RCC 7860 (cell line): ENCODE measurements at regions not wholly inside any gene's neighbourhood (a gene's known extent, or its start where the extent isn't known, plus 50 kb on each side); places are given as distances from the start of the nearest gene placed in this dataset.

Source experiments
- DNase-seq: peaks from one replicate; pipeline ENCODE4 v3.0.0-alpha.2; 2015; ENCODE audit warnings: low spot score
- FAIRE-seq: peaks from 2 replicates; lab custom pipeline; 2012; peaks lifted over from hg19 to GRCh38; lab: Jason Lieb, UNC

- FAIRE-seq: no peak
- DNase-seq: no peak
Measured at GRCh38 chr15:31545257-31545656, 218.6 kb downstream of the KLF13 start.

DNA sequence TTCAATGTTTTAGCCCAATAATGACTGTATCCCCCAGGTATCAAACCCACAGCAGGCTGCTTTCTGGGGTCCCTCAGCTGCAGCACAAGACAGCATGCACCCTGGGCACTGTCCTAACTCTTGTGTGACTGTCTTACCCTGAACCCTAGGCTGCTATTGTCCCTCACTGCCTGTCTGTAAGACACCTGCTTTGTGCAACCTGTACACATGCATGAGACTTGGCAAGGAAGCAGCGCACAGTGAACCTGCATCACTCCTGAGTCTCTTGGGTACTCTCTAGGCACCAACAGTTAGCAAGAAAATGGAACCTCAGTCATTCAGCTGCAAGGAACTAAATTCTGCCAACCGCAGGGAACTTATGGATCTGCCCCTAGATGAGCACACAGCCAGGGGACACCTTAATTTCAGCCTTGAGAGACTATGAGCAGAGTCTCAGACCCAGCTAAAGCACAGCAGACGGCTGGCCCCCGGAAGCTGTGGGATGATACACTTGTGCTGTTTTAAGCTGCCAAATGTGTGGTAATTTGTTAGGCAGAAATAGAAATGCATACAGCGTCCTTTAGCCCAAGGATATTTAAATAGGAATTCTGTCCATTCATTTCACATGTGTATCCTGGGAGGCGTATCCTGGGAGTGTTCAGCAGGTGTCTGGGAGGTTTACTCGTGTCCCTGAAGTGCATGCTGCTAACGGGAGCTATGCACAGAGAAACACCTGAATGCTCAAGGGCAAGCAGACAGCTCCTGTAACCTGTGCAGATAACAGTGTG, 223.8 kb downstream of the KLF13 start:
- FAIRE-seq: no peak
- no peak for DNase-seq

DNA sequence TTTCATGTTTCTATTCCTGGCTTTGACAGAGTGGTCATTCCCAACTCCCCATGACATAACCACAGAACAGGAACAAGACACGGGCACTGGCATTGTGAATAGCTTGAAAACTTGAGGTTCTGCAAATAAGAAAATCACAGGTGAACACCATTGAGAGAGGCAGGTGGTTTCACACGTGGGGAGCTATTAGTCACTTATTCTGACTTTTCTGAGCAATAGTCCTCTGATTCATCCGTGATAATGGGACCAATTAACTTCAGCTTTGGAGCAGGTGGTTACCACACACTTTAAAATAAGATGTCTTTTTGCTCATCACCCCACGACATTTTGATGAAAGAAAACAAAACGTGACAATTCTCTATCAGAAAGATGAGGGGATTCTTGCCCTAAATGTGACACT, 224.7 kb downstream of the KLF13 start:
- no peak for DNase-seq
- no peak for FAIRE-seq

DNA sequence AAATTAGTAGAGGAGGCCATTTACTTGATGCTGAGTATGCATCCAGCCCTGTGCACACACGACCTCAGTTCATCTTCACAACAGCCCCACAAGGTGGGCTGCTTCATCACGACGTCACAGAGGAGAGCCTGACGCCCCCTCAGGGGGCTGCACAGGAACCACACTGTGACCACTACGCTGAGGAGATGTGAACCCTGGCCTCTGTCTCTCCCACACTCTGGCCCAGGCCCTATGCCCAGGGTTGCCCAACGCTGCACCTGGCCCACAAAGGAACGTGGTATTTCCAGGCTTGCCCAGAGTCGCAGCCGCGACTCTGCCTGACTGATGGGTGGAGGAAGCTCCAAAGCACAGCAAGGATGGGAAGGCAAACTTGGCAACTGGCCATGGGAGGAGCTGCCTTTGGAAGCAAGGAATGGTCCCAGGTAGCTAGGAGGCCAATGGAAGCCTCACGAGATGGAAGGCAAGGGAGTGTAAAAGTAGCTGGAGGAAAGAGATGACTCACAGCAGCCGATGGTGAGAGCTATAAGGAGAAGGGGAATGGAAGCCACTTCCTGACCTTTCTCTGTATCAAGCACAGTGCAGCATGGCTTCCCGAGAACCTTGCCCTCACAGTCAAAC, 226.0 kb downstream of the KLF13 start:
- DNase-seq: no peak
- no peak for FAIRE-seq

DNA sequence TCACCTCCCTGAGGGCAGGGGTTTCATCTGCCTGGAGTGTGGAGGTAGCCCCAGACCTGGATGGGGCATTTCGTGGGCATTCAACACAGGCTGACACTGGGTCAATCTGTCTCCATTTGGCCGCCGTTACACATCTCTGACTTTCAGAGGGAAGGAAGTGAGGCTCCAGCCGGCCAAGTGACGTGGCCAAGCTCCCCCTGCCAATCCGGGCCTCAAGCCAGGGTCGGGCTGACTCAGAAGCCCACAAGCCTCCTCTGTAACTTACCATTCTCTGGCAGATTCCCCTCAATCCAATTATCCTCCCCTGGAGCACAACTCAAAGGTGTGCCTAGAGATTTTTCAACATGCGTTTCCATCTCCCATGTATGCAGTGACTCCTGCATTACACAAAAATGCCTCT, 227.6 kb downstream of the KLF13 start:
- DNase-seq (no peak), FAIRE-seq (no peak)

- no peak for DNase-seq
- FAIRE-seq: no peak
Measured at GRCh38 chr15:31555022-31555421, 228.4 kb downstream of the KLF13 start.

DNA sequence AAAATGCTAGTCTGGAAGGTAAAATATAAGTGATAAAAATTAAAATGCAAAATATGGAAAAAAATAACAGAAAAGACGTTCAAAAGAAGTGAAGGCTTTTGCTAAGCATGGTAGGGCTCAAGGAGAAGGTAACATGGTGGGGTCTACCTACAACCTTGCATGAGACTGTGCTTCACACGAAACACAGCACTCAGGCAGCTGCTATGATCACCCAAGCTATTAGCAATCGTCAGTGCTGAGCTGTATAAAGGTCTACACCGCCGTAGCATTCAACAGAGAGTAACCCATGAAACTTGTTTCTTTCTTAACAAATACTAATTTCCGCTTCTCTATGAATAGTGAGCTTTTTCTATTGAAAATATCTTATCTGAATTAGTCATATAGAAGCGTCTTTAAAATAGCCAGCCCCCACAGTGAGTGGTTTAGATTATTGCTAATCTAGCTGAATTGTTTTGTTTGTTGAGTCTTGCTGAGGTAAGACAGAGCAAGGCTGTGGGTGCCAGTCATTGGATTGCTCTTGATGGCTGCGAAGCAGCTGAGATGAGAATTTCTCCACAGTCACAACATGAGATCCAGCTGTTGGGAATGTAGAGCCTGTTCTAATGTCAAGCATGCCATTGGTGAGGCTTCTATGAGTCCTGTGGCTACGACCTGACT, 230.0 kb downstream of the KLF13 start:
- FAIRE-seq (no peak), DNase-seq (no peak)

GRCh38 chr15:31557899-31558298, 231.3 kb downstream of the KLF13 start:
- DNase-seq: no peak
- no peak for FAIRE-seq

GRCh38 chr15:31558840-31559239, 232.2 kb downstream of the KLF13 start:
- DNase-seq (no peak), FAIRE-seq (no peak)

GRCh38 chr15:31559786-31560185, 233.2 kb downstream of the KLF13 start:
- FAIRE-seq: no peak
- no peak for DNase-seq

DNA sequence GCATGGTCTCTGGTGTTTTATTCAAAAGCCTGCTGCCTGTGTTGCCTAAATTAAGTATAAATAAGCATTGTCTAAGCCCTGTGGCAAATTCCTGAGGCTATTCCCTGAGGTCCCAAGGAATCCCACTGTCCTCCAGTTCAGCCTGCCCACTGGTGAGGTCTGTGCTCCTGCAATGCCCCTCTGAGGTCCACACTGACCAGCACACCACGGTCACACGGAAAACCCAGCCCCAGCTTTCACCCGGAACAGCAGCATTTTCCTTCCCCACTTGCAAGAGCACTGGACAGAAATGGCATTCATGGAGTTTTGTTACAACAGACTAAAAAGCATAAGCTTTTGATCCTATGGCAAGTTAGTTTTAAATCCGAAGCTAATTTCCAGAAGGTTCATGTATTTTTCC, 234.0 kb downstream of the KLF13 start:
- FAIRE-seq: no peak

GRCh38 chr15:31561156-31561555, 234.5 kb downstream of the KLF13 start:
- FAIRE-seq (no peak), DNase-seq (no peak)

More for the DNA sequence above, 234.0 kb downstream of the KLF13 start:
- DNase-seq: no peak

- no peak for DNase-seq
Measured at GRCh38 chr15:31563001-31563400, 236.4 kb downstream of the KLF13 start.

GRCh38 chr15:31563421-31563820, 236.8 kb downstream of the KLF13 start:
- no peak for DNase-seq

More at GRCh38 chr15:31563001-31563400, 236.4 kb downstream of the KLF13 start:
- FAIRE-seq: no peak

DNA sequence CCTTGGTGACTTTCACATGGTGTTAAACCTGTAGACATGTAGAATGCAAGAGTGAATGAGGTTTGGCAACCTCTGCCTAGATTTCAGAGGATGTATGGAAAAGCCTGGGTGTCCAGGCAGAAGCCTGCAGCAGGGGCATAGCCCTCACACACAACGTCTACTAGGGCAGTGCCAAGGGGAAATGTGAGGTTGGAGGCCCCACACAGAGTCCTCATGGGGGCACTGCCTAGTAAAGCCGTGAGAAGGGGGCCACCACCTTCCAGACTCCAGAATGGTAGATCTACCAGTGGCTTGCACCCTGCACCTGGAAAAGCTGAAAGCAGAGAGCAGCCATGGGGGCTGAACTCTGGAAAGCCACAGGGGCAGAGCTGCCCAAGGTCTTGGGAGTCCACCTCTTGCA, 241.2 kb downstream of the KLF13 start:
- DNase-seq: no peak
- FAIRE-seq: no peak

More at GRCh38 chr15:31563421-31563820, 236.8 kb downstream of the KLF13 start:
- no peak for FAIRE-seq

DNA sequence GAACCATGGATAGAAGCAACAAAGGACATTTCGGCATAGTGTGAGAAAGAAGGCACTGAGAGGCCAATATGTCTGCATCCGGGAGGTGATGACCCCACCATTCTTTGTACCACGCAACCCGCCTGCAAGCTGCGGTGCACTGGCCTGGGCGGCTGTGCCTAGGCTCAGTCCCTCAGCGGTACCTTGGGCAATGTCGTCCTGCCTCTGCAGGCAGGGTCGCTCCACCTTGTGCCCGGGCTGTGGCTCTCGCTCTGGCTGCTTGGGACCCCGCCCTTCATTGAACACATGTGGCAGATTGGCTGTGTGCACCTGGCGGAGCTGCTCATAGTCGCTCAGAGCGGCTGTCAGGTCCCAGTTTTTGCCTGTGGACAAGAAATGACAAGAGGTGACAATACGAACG, 243.2 kb downstream of the KLF13 start:
- no peak for FAIRE-seq
- DNase-seq: no peak

DNA sequence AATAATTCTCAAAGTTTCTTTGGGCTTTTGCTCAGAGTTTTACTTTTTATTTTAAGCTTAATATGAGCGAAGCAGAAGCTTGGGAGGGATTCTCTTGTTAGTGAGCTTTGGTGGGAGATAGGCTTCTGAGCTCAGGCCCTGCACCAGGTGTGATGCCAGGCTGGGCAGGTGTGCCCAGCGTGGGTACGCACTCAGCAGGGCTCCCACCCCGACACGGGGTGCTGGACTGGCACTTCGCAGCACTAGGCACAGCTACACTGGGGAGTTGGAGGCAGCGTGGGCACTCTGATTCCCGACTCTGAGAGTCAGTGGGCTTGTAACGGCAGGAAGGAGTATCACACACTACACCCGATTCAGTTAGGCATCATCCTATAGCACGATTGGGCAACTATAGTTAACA, 244.0 kb downstream of the KLF13 start:
- FAIRE-seq: no peak
- DNase-seq: no peak

GRCh38 chr15:31571676-31572075, 245.0 kb downstream of the KLF13 start:
- DNase-seq: no peak
- no peak for FAIRE-seq

DNA sequence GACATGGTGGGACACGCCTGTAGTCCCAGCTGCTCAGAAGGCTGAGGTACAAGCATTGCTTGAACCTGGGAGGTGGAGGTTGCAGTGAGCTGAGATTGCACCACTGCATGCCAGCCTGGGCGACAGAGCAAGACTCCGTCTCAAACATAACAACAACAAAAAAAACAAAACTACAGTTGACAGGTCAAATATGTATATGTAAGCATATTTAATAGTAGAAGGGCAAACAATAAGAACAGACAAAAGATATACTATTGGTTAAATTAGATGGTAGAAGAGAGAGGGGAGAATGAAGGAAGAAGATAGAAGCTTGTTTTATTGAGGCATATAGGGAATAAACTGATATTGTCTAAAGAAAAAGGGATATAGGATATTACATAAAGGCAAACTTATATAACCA, 247.1 kb downstream of the KLF13 start:
- DNase-seq (no peak), FAIRE-seq (no peak)

- no peak for FAIRE-seq
- DNase-seq: no peak
Measured at GRCh38 chr15:31574766-31575165, 248.1 kb downstream of the KLF13 start.

- DNase-seq (no peak), FAIRE-seq (no peak)
Measured at GRCh38 chr15:31577108-31577507, 250.5 kb downstream of the KLF13 start.

- DNase-seq: no peak
- FAIRE-seq: no peak
Measured at GRCh38 chr15:31579282-31579681, 252.6 kb downstream of the KLF13 start.
